ENCODE measurements at regions not wholly inside any gene's neighbourhood (a gene's known extent, or its start where the extent isn't known, plus 50 kb on each side); places are given as distances from the start of the nearest gene placed in this dataset.

DNA sequence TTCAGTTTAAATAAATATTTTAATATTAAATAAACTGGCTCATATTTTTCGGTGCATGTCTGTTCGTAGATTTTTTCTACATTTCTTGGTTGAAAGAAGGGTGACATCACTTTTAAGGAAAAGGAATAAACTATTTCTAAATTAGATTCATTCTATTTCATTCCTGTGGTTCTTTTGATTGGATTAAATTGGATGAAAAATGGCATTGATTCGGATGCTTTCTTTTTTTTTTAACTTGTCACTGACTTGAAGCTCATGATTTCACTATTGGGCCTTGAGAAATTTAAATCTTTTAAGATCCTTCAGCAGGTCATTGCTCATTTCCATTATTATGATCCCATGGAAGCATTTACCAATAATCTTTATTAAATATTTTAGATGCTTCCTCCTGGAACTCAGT is 113.1 kb upstream of the RASSF8 start:
- Histone ChIP-seq H3K9me3 (ENCODE audit: insufficient read depth, low read depth, low read length) (no peaks in the 10 kb centered on the region), H2AFZ (ENCODE audit: low read length) (no peak overlapping the region), H4K20me1 (ENCODE audit: insufficient read depth, low read length, poor library complexity, severe bottlenecking) (no peaks in the 10 kb centered on the region), H3K4me3 (ENCODE audit: low read length, poor library complexity, severe bottlenecking) (no peak overlapping the region), H3K9ac (ENCODE audit: low read depth, low read length, poor library complexity, severe bottlenecking) (no peak overlapping the region), H3K4me1 (ENCODE audit: insufficient read depth, low read length, poor library complexity, severe bottlenecking) (peaks cover 9% of the 10 kb centered on the region), H3K79me2 (ENCODE audit: insufficient read depth, low read length) (no peaks in the 10 kb centered on the region), H3K36me3 (ENCODE audit: insufficient read depth, low read length) (no peaks in the 10 kb centered on the region), H3K9me2 (replicated peaks; ENCODE audit: low read depth, low read length) (no peaks in the 10 kb centered on the region), H3K4me2 (ENCODE audit: low read depth, low read length, poor library complexity, severe bottlenecking) (no peak overlapping the region), H3K27me3 (ENCODE audit: insufficient read depth, low read length, poor library complexity, severe bottlenecking) (no peaks in the 10 kb centered on the region), H3F3A (ENCODE audit: low read depth) (no peaks in the 10 kb centered on the region)
- no peak for TF ChIP-seq EZH2phosphoT487 (IDR thresholded peaks at IDR 0.05; ENCODE audit: borderline replicate concordance)
- no peak for TF ChIP-seq CTCF (conservative IDR thresholded peaks at IDR 0.05; ENCODE audit: low read length)

DNA sequence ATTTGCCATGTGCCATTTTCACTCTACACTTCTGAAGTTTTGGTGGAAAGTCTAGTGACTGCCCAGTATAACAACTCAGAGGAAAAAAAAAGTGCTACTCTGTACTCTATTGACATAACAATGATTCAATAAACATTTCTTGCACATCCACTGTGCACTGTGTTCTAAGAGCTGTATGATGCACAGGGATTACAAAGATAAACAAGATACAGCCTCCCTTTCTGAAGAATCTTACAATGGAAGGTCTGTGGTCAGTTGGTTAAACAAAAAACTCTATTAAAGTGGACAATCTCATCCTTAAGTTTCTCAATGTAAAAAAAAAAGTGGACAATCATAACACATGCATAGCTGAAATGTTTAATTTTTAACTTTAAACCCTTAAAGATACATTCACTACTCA is 105.7 kb upstream of the RASSF8 start:
- no peaks in the 10 kb centered on the region for H3K27me3 ChIP-seq (ENCODE audit: insufficient read depth, low read length, poor library complexity, severe bottlenecking)
- no peak overlapping the region for H3K4me2 ChIP-seq (ENCODE audit: low read depth, low read length, poor library complexity, severe bottlenecking)
- H3K9ac ChIP-seq (ENCODE audit: low read depth, low read length, poor library complexity, severe bottlenecking), result no peak overlapping the region
- H3K36me3 ChIP-seq (ENCODE audit: insufficient read depth, low read length), result no peaks in the 10 kb centered on the region
- H2AFZ ChIP-seq (ENCODE audit: low read length), result no peak overlapping the region; the same call in 1 of the 2 replicates
- no peaks in the 10 kb centered on the region for H3K9me2 ChIP-seq (replicated peaks; ENCODE audit: low read depth, low read length)
- H3K4me3 ChIP-seq (ENCODE audit: low read length, poor library complexity, severe bottlenecking), result no peak overlapping the region
- no peaks in the 10 kb centered on the region for H3K79me2 ChIP-seq (ENCODE audit: insufficient read depth, low read length)
- no peaks in the 10 kb centered on the region for H3K4me1 ChIP-seq (ENCODE audit: insufficient read depth, low read length, poor library complexity, severe bottlenecking)
- H3F3A ChIP-seq (ENCODE audit: low read depth), result no peaks in the 10 kb centered on the region
- H4K20me1 ChIP-seq (ENCODE audit: insufficient read depth, low read length, poor library complexity, severe bottlenecking), result no peaks in the 10 kb centered on the region
- H3K9me3 ChIP-seq (ENCODE audit: insufficient read depth, low read depth, low read length), result no peaks in the 10 kb centered on the region
- no peak for TF ChIP-seq EZH2phosphoT487 (IDR thresholded peaks at IDR 0.05; ENCODE audit: borderline replicate concordance)
- TF ChIP-seq CTCF (conservative IDR thresholded peaks at IDR 0.05; ENCODE audit: low read length), result no peak

DNA sequence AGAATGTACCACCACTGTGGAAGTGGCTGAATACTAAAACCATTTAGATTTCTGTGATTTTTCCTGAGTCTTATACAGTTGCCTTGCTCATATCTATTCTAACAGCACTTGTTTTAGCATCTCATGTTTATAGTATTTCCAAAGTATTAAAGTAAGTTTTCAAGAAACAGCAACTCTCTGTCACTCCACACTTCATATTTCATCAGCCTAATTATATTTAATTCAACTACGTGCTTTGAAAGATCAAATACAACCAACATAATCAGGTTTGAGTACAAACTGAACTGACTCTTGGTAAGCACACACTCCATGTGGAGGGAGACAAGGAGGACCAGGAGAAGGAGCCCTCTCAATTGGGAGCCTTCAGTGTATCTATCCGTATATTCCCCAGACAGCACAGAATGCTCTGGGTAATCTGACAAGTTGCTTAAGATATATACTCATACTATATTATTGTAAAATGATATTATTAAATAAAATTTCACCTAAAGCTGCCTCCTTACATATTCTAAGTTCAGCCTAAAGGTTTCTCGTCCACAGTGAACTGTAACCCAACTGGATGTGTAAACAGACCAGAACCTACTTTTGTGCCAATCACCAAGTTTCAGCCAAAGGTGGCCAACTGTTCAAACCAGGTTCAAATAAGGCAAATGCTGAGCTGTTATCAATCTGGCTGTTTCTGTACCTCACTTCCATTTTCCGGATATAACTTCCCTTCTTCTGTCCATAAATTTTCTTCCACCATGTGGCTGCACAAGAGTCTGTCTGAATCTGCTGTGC is 105.0 kb upstream of the RASSF8 start:
- TF ChIP-seq EZH2phosphoT487 (IDR thresholded peaks at IDR 0.05; ENCODE audit: borderline replicate concordance), result no peak
- TF ChIP-seq CTCF (conservative IDR thresholded peaks at IDR 0.05; ENCODE audit: low read length), result no peak
- no peaks in the 10 kb centered on the region for H3K79me2 ChIP-seq (ENCODE audit: insufficient read depth, low read length)
- H3K4me1 ChIP-seq (ENCODE audit: insufficient read depth, low read length, poor library complexity, severe bottlenecking), result no peaks in the 10 kb centered on the region
- H2AFZ ChIP-seq (ENCODE audit: low read length), result no peak overlapping the region
- H3K36me3 ChIP-seq (ENCODE audit: insufficient read depth, low read length), result no peaks in the 10 kb centered on the region
- no peak overlapping the region for H3K4me2 ChIP-seq (ENCODE audit: low read depth, low read length, poor library complexity, severe bottlenecking)
- H3K9me2 ChIP-seq (replicated peaks; ENCODE audit: low read depth, low read length), result no peaks in the 10 kb centered on the region
- H3K9ac ChIP-seq (ENCODE audit: low read depth, low read length, poor library complexity, severe bottlenecking), result no peak overlapping the region
- H4K20me1 ChIP-seq (ENCODE audit: insufficient read depth, low read length, poor library complexity, severe bottlenecking), result no peaks in the 10 kb centered on the region
- no peak overlapping the region for H3K4me3 ChIP-seq (ENCODE audit: low read length, poor library complexity, severe bottlenecking)
- H3F3A ChIP-seq (ENCODE audit: low read depth), result no peaks in the 10 kb centered on the region
- no peaks in the 10 kb centered on the region for H3K9me3 ChIP-seq (ENCODE audit: insufficient read depth, low read depth, low read length)
- H3K27me3 ChIP-seq (ENCODE audit: insufficient read depth, low read length, poor library complexity, severe bottlenecking), result peaks cover 4% of the 10 kb centered on the region

All from Loucy (cell line).